K562 (cell line): ENCODE measurements at regions not wholly inside any gene's neighbourhood (a gene's known extent, or its start where the extent isn't known, plus 50 kb on each side); places are given as distances from the start of the nearest gene placed in this dataset.
"Not testable (repeated sequence)": the region's sequence is repeated elsewhere in the genome, so short reads cannot be mapped to it uniquely, and the experiment has no call there.

ENCODE experiments used
- ATAC-seq: fragments of 200-7000 bp; cut with Tn5 transposase; 3 replicates; pipeline ENCODE4 v1.9.1; 2020; ENCODE audit warnings: moderate library complexity
- BruUV-seq: library from RNA; stranded (reverse); fragments of 400-500 nt; replicated peaks from 2 replicates; lab custom pipeline; 2021; lab: Mats Ljungman, UMichigan
- CTCF ChIA-PET: fragments of 300-600 bp; formaldehyde crosslinking; extraction: SDS; loops from one replicate; lab custom pipeline; 2021; ENCODE audit warnings: low intra/inter-chr PET ratio; lab: Yijun Ruan, JAX
- POLR2A ChIA-PET: fragments of 300-600, 350-650 bp; sonication (Branson Sonifier 250); formaldehyde crosslinking; extraction: SDS; loops from one replicate; lab custom pipeline; 2021; ENCODE audit warnings: antibody characterized with exemption, inconsistent platforms; lab: Yijun Ruan, JAX
- DNase-seq, 4 experiments: peaks; one replicate each; pipeline versions ENCODE4 v3.0.0 to v3.0.0-alpha.2; 2011 to 2018; ENCODE audit warnings: low spot score in 3 of 4, mixed read lengths in 3 of 4; ENCODE audit errors: extremely low read depth in 1 of 4
- FAIRE-seq: peaks from 2 replicates; lab custom pipeline; 2011; peaks lifted over from hg19 to GRCh38; lab: Jason Lieb, UNC
- H2AFZ ChIP-seq: 2 replicates; pipeline ENCODE4 v1.6.0; 2011; ENCODE audit warnings: low read depth, low read length, control low read depth, inconsistent platforms
- H3K27ac ChIP-seq: fragments of 200-600 bp; 3 replicates; pipeline ENCODE4 v1.8.0; 2011; ENCODE audit warnings: low read depth, mild to moderate bottlenecking, control low read depth, inconsistent platforms, low read length, moderate library complexity, mixed read lengths; ENCODE audit errors: extremely low read depth
- H3K27me3 ChIP-seq, 2 experiments: fragments of 300-600 bp in 1 of 2; 2 replicates in 1 of 2; 3 replicates in 1 of 2; pipeline versions ENCODE4 v1.6.0 to v1.8.0; 2011; ENCODE audit warnings: inconsistent platforms in 2 of 2, low read length in 2 of 2, mild to moderate bottlenecking in 1 of 2, mixed read lengths in 1 of 2, moderate library complexity in 1 of 2; ENCODE audit not compliant: control insufficient read depth in 2 of 2, insufficient read depth in 2 of 2
- H3K36me3 ChIP-seq: fragments of 300-600 bp; 3 replicates; pipeline ENCODE4 v1.8.0; 2011; ENCODE audit warnings: mild to moderate bottlenecking, low read length, inconsistent platforms; ENCODE audit not compliant: control insufficient read depth, insufficient read depth
- H3K4me1 ChIP-seq, 2 experiments: fragments of 200-600 bp in 1 of 2; replicated peaks in 1 of 2; 2 replicates in 1 of 2; 3 replicates in 1 of 2; pipeline versions ENCODE4 v1.5.1 to v1.8.0; 2011; ENCODE audit warnings: inconsistent platforms in 2 of 2, low read length in 2 of 2, mild to moderate bottlenecking in 1 of 2, mixed read lengths in 1 of 2, moderate library complexity in 1 of 2; ENCODE audit not compliant: control insufficient read depth in 2 of 2, insufficient read depth in 2 of 2
- H3K4me2 ChIP-seq: 2 replicates; pipeline ENCODE4 v1.6.1; 2011; ENCODE audit warnings: low read length, control low read depth, inconsistent platforms, mixed read lengths; ENCODE audit not compliant: insufficient read depth
- H3K4me3 ChIP-seq: fragments of 200-600 bp; sonication (generic), shearing (Covaris generic); 2 replicates; pipeline ENCODE4 v1.5.1; 2016; ENCODE audit warnings: control low read depth, inconsistent platforms
- H3K79me2 ChIP-seq: fragments of 200-600 bp; 3 replicates; pipeline ENCODE4 v1.8.0; 2011; ENCODE audit warnings: low read length, inconsistent platforms; ENCODE audit not compliant: control insufficient read depth, insufficient read depth
- H3K9ac ChIP-seq, 2 experiments: 2 replicates each; pipeline versions ENCODE4 v1.6.0 to v1.6.1; 2011; ENCODE audit warnings: low read depth in 2 of 2, low read length in 2 of 2, control low read depth in 1 of 2, inconsistent platforms in 1 of 2, mild to moderate bottlenecking in 1 of 2, mixed read lengths in 1 of 2; ENCODE audit not compliant: insufficient read depth in 1 of 2
- H3K9me1 ChIP-seq: one replicate; pipeline ENCODE4 v1.6.0; 2011; ENCODE audit warnings: inconsistent platforms, mild to moderate bottlenecking, low read length, moderate library complexity; ENCODE audit not compliant: control insufficient read depth, insufficient read depth
- H3K9me3 ChIP-seq: replicated peaks from 2 replicates; pipeline ENCODE4 v1.5.1; 2011; ENCODE audit warnings: low read depth, low read length, inconsistent platforms; ENCODE audit not compliant: control insufficient read depth, insufficient read depth
- H4K20me1 ChIP-seq: replicated peaks from 2 replicates; pipeline ENCODE4 v1.6.1; 2011; ENCODE audit warnings: low read length, inconsistent platforms, mixed read lengths; ENCODE audit not compliant: control insufficient read depth, insufficient read depth
- CBX1 ChIP-seq: sonication (generic); IDR thresholded peaks from 2 replicates; pipeline ENCODE4 v1.6.1; 2016; ENCODE audit warnings: antibody characterized with exemption, low read depth, mild to moderate bottlenecking
- EP400 ChIP-seq: fragments of 450-650 bp; IDR thresholded peaks from 2 replicates; pipeline ENCODE4 v1.6.1; 2017; ENCODE audit warnings: antibody characterized with exemption, mild to moderate bottlenecking, moderate library complexity
- GMEB1 ChIP-seq: fragments of 250-450 bp; sonication (Bioruptor Pico); IDR thresholded peaks from 2 replicates; pipeline ENCODE4 v1.4.0; 2020; ENCODE audit warnings: mild to moderate bottlenecking
- MTA3 ChIP-seq: fragments of 450-650 bp; formaldehyde crosslinking; IDR thresholded peaks from 2 replicates; pipeline ENCODE4 v1.6.1; 2017; ENCODE audit warnings: mild to moderate bottlenecking, borderline replicate concordance
- SMARCC2 ChIP-seq: fragments of 450-650 bp; IDR thresholded peaks from 2 replicates; pipeline ENCODE4 v1.6.1; 2017; ENCODE audit warnings: antibody characterized with exemption, moderate library complexity, mild to moderate bottlenecking, low read depth
- SREBF1 ChIP-seq: fragments of 150-350 bp; IDR thresholded peaks from 2 replicates; pipeline ENCODE4 v1.6.1; 2014; ENCODE audit warnings: antibody characterized with exemption, low read depth, low read length, borderline replicate concordance
- ZFPM2 ChIP-seq: fragments of 250-450 bp; sonication (Bioruptor Pico); IDR thresholded peaks from 2 replicates; pipeline ENCODE4 v1.5.1; 2022; ENCODE audit warnings: mild to moderate bottlenecking
- WGBS: fragments of 100-300 bp; shearing (Covaris generic); methylation state at CpG from one replicate; pipeline ENCODE4 v1.1.6; 2016; ENCODE audit warnings: low coverage, mixed read lengths; ENCODE audit not compliant: insufficient coverage; ENCODE audit errors: missing lambda C conversion rate; 5-methylcytosine and 5-hydroxymethylcytosine counted together
- in situ Hi-C: fragments of 300-500 bp; cut with MboI; formaldehyde crosslinking; loops from 4 replicates; pipeline ENCODE4 v1.15.0; 2018; ENCODE audit warnings: inconsistent platforms, mixed read lengths
- intact Hi-C: fragments of 100-400 bp; cut with micrococcal nuclease; formaldehyde crosslinking; loops from 2 replicates; pipeline ENCODE4 v1.14.2; 2022

DNA sequence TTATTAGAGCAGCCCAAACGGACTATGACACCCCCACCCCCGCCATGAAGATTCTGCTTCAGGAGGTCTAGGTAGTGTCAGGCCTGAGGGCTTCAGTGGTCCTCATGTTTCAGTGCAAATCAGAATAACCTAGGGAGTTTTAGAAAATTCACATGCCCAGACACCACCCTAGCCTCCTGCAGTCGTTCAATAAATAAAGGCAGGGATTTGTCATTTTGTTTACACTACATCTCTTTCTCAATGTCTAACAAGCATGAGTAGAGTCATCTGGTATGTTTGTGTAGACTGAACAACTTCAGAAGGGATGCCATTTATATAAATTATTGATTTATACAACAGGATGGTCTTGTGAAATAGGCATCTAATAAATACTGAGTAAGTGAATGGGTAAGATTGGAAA, 112.1 kb upstream of the SERPINE2 start (continued):
- no peak for TF ChIP-seq GMEB1 (CRISPR knock-in tag)
- TF ChIP-seq MTA3: no peak
- TF ChIP-seq EP400: no peak
- TF ChIP-seq CBX1: no peak
- TF ChIP-seq SMARCC2: no peak
- TF ChIP-seq ZFPM2 (CRISPR knock-in tag): no peak
- TF ChIP-seq SREBF1: no peak

GRCh38 chr2:224148058-224148457, 109.0 kb upstream of the SERPINE2 start:
- H3K9me1 ChIP-seq, H3K9ac ChIP-seq, DNase-seq, H2AFZ ChIP-seq, H4K20me1 ChIP-seq, H3K9me3 ChIP-seq, H3K27me3 ChIP-seq, H3K79me2 ChIP-seq, H3K4me3 ChIP-seq, H3K4me2 ChIP-seq, CTCF ChIA-PET, H3K36me3 ChIP-seq, BruUV-seq, FAIRE-seq, in situ Hi-C loops, H3K4me1 ChIP-seq, ATAC-seq, POLR2A ChIA-PET, H3K27ac ChIP-seq: not testable (repeated sequence)
- intact Hi-C loops: loop anchor here (10.0 kb wide), 1 partner anchor 153 kb away; no protein-coding TSS in a partner anchor
- WGBS: 0% methylated on average over 4 of the region's 5 CpGs
